ENCODE measurements at regions not wholly inside any gene's neighbourhood (a gene's known extent, or its start where the extent isn't known, plus 50 kb on each side); places are given as distances from the start of the nearest gene placed in this dataset.

DNA sequence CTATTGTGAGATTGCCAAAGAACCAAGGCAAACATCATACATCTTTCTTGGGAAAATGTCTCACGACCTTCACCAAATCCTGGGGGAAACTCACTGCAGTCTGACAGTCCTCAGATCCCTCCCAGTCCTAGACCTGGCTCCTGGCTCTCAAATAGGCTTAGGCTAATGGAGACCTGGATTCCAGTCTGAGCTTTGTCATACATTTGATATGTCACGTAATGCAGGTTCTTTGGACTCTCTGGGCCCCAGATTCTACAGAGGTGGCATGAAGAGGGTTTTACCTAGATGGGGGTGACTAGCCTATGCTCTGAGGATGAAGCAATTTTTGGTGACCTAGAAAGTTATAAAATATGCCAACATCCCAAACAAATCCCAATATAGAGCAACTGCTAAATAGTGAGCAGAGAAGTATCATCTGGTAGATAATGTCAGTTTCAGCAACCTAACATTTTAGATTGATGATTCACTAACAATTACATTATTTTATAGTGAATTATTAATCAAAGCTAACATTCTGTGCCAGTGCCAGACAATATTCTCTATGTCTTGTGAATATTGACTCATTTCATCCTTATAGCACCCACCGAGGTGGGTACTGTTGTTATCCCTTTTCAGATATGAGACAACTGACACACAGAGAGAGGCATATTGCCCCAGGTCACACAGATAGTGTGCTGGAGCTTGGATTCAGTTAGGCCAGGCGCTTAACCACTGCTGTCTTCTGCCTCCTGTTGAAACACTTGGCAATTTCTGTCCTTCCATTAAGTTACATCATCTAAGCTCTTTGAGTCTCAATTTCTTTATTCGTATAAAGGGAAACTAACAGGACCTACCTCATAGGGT lies 195.4 kb upstream of the MAMLD1 start:
- TF ChIP-seq, protein P1, sequence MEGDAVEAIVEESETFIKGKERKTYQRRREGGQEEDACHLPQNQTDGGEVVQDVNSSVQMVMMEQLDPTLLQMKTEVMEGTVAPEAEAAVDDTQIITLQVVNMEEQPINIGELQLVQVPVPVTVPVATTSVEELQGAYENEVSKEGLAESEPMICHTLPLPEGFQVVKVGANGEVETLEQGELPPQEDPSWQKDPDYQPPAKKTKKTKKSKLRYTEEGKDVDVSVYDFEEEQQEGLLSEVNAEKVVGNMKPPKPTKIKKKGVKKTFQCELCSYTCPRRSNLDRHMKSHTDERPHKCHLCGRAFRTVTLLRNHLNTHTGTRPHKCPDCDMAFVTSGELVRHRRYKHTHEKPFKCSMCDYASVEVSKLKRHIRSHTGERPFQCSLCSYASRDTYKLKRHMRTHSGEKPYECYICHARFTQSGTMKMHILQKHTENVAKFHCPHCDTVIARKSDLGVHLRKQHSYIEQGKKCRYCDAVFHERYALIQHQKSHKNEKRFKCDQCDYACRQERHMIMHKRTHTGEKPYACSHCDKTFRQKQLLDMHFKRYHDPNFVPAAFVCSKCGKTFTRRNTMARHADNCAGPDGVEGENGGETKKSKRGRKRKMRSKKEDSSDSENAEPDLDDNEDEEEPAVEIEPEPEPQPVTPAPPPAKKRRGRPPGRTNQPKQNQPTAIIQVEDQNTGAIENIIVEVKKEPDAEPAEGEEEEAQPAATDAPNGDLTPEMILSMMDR (IDR thresholded peaks at IDR 0.05) = no peak
- Histone ChIP-seq H3K4me1 (ENCODE audit: control insufficient read depth in 1 of 2, insufficient read depth in 1 of 2, low read depth in 1 of 2, low read length in 1 of 2) (no peaks in the 10 kb centered on the region), H3K36me3 (no peaks in the 10 kb centered on the region), H3K4me3 (ENCODE audit: low read depth in 1 of 2, low read length in 1 of 2) (no peak overlapping the region), H3K9me3 (no peaks in the 10 kb centered on the region), H3K27ac (no peak overlapping the region), H3K27me3 (no peaks in the 10 kb centered on the region)

DNA sequence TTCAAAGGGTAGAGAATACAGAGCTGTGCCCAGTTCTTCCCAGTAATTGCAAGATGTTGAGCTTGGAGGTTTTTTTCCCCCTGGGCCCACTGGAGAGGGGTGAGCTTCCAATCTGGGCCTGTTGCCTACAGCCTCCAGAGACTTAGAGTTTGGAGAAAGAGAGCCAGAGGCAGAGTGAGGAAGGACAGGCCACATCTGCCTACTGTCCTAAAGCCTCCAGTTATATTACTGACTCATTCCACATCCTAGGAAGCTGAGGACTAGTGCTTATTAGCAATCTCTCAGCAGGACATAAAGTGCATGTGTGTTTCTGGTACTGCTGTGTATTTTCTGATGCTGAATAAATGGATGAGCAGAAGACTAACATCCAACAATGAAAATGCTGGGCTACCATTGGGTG lies 181.0 kb upstream of the MAMLD1 start:
- H3K9me3 ChIP-seq = no peaks in the 10 kb centered on the region
- no peak overlapping the region for H3K27ac ChIP-seq
- H3K4me1 ChIP-seq (ENCODE audit: control insufficient read depth in 1 of 2, insufficient read depth in 1 of 2, low read depth in 1 of 2, low read length in 1 of 2) = no peaks in the 10 kb centered on the region
- H3K27me3 ChIP-seq = no peaks in the 10 kb centered on the region
- no peaks in the 10 kb centered on the region for H3K36me3 ChIP-seq
- no peak overlapping the region for H3K4me3 ChIP-seq (ENCODE audit: low read depth in 1 of 2, low read length in 1 of 2)
- TF ChIP-seq, protein P1 (IDR thresholded peaks at IDR 0.05) = no peak

DNA sequence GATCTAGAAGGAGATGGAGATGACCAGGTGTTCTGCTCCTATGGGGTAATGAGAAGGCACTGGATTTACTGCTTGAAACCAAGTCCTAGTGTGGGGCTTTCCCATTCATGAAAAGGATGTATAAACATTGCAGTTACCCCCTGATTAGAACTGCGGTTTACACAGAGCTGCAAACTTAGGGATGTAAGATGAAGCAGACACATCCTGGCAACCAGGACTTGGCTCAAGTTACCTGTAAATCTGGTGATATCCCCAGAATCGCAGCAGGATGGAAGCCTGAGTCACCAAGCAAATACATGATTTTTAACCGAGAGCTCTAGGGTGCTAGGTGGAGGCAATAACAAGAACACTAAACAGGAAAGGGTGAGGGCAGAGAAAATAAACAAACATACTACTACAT lies 178.6 kb upstream of the MAMLD1 start:
- no peaks in the 10 kb centered on the region for H3K9me3 ChIP-seq
- no peaks in the 10 kb centered on the region for H3K4me1 ChIP-seq (ENCODE audit: control insufficient read depth in 1 of 2, insufficient read depth in 1 of 2, low read depth in 1 of 2, low read length in 1 of 2)
- no peaks in the 10 kb centered on the region for H3K36me3 ChIP-seq
- no peaks in the 10 kb centered on the region for H3K27me3 ChIP-seq
- TF ChIP-seq, protein P1 (IDR thresholded peaks at IDR 0.05) = no peak
- H3K27ac ChIP-seq = no peak overlapping the region
- no peak overlapping the region for H3K4me3 ChIP-seq (ENCODE audit: low read depth in 1 of 2, low read length in 1 of 2)

DNA sequence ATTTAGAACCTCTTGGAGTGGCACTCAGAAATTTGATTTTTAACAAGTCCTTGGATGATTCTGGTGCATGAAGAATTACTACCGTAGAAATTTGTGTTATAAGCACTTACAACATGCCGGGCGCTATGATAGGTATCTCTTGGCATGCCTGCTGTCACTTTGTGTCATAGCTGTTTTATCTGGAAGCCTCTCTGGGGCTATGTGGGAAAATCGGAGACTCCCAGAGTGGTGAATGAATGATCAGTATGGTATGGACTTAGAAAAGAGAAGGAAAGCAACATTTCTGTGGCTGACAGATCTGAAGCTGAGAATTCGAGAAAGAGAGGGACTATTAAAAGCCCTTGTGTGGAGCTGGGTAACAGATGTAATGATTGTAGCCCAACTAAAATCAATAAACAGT lies 177.4 kb upstream of the MAMLD1 start:
- H3K36me3 ChIP-seq = no peaks in the 10 kb centered on the region
- H3K27ac ChIP-seq = no peak overlapping the region
- H3K4me3 ChIP-seq (ENCODE audit: low read depth in 1 of 2, low read length in 1 of 2) = no peak overlapping the region
- no peaks in the 10 kb centered on the region for H3K27me3 ChIP-seq
- no peaks in the 10 kb centered on the region for H3K4me1 ChIP-seq (ENCODE audit: control insufficient read depth in 1 of 2, insufficient read depth in 1 of 2, low read depth in 1 of 2, low read length in 1 of 2)
- TF ChIP-seq, protein P1 (IDR thresholded peaks at IDR 0.05) = no peak
- no peaks in the 10 kb centered on the region for H3K9me3 ChIP-seq

DNA sequence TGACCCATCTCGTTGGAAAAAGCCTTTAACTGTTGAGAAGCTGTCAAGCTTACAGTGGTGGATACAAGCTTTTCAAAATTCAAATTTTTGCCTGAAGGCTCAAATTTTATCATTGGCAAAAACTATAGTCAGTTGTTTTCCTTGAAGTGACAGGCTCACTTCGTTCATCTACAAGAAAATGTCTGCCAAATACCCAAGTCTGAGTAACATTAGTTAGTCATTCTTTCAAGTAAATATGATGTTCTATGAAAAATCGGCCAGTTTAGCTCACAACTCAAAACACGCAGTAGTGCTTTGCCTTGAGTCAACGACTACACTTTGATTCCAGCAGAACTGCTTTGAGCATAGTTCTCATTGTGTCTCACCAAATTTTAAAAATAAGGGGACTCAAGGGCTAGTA lies 170.3 kb upstream of the MAMLD1 start:
- Histone ChIP-seq H3K27me3 (no peaks in the 10 kb centered on the region), H3K9me3 (no peaks in the 10 kb centered on the region), H3K27ac (no peak overlapping the region), H3K4me3 (ENCODE audit: low read depth in 1 of 2, low read length in 1 of 2) (no peak overlapping the region), H3K4me1 (ENCODE audit: control insufficient read depth in 1 of 2, insufficient read depth in 1 of 2, low read depth in 1 of 2, low read length in 1 of 2) (no peaks in the 10 kb centered on the region), H3K36me3 (no peaks in the 10 kb centered on the region)
- TF ChIP-seq, protein P1 (IDR thresholded peaks at IDR 0.05) = no peak

Data from neutrophil (primary cell).